Activated CD8-positive, alpha-beta memory T cell treated with anti-CD3 and anti-CD28 coated beads for 48 hours (primary cell): ENCODE measurements at regions not wholly inside any gene's neighbourhood (a gene's known extent, or its start where the extent isn't known, plus 50 kb on each side); places are given as distances from the start of the nearest gene placed in this dataset.
"Not testable (repeated sequence)": the region's sequence is repeated elsewhere in the genome, so short reads cannot be mapped to it uniquely, and the experiment has no call there.

Experiments
- DNase-seq, 3 experiments: peaks; one replicate each; pipeline ENCODE4 v3.0.0-alpha.2; 2020; ENCODE audit warnings: low read depth in 2 of 3, low spot score in 2 of 3

GRCh38 chr1:55894521-55894920, 679.4 kb upstream of the USP24 start:
- DNase-seq = no peak

DNA sequence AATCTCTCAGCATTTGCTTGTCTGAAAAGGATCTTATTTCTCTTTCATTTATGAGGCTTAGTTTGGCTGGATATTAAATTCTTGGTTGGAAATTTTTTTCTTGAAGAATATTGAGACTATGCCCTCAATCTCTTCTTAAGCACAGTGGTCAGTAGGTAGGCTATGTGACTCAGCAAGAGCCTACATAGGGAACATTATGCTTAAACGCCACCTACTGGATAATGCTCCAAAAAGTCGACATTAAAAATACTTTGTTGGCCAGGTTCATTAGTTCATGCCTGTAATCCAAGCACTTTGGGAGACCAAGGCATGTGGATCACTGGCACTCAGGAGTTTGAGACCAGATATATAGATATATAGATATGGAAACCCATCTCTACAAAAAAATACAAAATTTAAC, 678.0 kb upstream of the USP24 start:
- DNase-seq = no peak

DNA sequence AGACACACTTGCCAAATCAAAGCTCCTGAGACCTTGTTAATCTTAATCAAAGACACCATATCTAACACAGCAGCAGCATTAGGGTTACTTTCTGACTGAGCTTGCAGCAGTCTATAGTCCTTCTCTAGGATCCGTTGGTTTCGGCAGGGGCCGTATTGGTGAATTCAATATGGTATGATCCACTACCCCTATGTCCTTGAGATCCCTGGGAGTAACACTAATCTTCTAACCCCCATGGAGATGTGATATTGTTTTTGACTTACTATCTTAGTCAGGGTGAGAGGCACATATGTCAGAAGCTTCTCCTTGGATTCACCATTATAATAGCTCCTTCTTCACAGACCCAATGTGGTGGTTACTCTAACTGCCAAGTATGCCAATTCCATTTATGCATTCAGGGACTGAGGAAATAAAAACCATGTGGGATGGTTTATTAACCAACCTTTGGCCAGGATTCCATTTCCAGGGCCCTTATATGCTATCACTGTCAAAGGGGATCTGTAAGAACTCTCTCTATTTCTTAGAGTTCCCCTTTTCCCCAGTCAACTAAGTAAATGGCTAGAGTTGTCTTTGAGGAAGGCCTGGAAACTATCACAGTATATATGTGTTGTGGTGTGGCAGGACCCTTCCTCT, 673.6 kb upstream of the USP24 start:
- no peak for DNase-seq

DNA sequence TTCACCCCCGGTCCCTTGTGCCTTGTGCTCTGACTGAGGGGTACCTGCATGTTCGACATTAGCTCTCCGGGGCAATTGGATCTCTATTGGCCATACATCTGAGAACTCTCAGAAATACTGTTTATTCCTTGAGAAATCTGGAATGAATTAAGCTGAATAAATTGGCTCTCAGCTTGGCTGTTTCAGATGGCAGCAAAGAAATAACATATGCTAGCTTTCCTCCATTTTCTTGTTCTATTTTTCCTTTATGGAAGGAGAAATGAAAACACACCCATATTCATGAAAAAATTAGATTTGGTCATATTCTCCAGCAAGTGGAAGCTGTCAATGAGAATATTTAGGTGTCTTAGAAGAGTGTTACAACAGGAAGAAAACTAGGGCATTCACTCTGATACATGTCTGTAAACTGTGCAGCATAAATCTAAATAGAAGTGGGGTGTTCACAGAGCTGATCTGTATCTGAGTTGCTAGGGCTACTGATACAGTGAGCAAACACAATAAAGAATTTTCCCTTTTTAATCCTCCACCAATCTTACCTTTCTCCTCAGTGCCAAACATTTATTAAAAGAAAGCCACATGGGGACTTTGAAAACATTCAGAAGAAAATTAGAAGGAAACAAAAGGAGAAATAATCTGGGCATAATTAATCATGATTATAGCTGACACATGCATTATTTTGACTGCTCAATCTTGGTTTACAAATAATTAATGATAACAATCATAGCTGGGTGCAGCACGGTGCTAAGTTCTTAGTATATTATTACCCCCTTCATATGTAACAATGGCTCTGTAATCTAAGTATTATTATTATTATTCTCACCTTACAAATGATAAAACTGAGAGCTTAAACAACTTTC, 671.9 kb upstream of the USP24 start:
- no peak for DNase-seq

DNA sequence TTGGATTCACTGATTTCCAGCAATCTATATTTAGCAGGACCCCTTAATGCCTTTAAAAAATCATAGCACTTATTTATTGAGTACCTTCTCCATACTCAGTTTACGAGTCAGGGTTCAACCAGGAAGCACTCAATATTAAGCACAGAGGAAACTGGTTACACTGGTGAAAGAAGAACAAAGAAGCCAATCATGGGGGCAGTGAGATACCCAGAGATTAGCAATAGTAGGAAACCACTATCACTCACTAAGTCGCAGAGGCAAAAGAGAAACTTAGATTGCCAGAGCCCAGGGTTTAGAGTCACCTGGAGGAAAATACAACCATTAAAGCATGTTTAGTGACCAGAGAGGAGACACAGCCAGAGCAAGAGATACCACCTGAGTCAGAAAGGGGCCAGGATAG, 670.5 kb upstream of the USP24 start:
- DNase-seq = no peak

- DNase-seq = no peak
These were observed 667.8 kb upstream of the USP24 start for GRCh38 chr1:55882931-55883330.

- DNase-seq = no peak
These were observed 664.2 kb upstream of the USP24 start for GRCh38 chr1:55879346-55879745.

DNA sequence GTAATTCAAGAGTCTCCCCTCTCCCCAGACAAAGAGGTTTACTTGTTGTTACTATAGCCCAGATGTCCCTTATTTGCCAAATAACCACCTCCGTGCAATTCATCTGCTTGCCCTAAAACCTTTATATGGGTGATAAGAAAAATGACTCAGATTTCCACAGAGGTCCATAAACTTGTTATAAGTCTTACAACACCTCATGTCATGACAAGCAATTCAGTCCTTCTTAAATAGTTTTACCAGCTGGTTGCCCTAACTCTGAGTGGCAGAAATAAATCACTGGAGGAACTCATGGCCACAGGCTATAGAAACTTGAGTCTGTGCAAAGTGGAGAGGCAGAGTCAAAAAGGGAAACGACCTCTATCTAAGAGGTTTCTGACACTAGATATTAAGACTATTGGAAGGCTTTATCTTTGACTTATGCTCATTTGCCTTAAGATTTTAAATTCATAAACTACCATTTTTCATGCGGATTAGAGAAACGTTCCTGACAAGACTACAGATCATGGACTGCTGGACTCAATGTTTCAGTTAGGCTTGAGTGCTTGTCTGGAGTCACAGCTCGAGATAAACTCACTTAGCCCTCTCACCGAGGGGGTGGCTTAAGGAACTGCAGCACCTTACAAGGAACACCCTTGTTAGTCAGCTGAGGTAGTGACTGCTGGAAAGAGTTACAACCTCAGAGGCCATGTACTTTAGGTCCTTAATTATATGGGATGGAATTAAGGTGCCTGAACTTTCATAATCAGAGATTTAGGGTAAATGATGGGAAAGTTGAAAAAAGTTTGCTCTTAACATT, 662.5 kb upstream of the USP24 start:
- no peak for DNase-seq

- no peak for DNase-seq
These were observed 661.3 kb upstream of the USP24 start for GRCh38 chr1:55876276-55877060.

DNA sequence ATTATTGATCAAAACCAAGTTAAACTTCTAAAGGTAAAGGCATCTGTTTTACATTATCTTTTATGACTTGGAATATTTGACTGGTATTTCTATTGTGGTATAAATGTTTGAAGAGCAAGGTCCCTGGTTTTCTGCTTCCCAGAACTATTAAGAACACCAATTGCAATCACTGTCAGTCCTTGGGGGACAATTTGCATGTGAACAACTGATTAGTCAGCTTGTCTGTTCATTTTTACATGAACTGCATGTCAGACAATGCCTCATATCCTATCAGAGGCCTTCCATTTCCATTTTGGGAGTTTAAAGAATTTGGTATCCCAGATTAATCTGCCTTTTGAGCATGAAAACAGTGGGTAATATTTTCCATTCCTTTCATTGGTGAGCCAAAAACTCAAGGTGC, 654.9 kb upstream of the USP24 start:
- no peak for DNase-seq

GRCh38 chr1:55869065-55869464, 653.9 kb upstream of the USP24 start:
- DNase-seq = no peak

DNA sequence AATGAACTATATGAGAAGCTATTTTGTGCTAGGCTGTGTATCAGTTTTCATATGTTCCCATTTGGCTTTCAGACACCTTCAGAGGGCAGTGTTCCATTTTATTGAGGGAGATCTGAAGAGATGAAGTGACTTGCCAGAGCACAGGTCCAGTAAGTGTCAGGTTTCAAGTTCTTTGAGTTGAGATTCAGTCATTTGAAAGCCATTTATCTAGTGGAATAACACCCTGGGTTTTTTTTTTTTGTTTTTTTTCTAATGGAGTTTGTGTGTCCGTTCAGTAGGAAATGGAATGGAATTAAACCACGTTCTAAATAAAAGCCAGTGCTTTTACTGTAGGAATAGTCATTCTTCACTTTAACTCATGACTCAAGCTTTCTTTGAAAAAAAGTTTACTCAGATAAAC, 652.9 kb upstream of the USP24 start:
- no peak for DNase-seq

DNA sequence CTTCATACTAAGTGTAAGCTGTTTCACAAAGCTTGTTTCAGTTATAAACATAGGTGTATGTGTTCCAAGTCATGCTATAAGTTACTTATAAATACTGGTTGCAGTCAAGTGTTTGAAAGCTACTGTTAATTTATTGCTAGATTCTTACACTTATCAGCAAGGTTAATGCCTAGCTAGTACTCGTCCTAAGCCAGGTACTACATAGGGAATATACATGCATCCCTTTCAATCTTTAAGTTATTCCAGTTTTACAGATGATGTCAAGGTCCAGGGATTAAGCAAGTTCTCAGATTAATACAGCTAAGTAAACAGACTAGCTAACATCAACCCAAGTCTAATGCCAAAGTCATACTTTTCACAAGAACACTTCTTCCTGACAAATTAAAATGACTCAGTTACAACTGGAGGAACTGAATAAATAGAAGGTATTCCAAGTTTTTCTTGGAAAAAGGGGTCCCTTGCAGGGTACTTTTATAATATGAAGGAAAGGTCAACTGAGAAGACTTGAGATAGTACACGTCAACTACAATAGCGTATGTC, 652.2 kb upstream of the USP24 start:
- no peak for DNase-seq

- not testable (repeated sequence) for DNase-seq
These were observed 650.6 kb upstream of the USP24 start for GRCh38 chr1:55865778-55866177.

GRCh38 chr1:55864251-55864650, 649.1 kb upstream of the USP24 start:
- DNase-seq = no peak

DNA sequence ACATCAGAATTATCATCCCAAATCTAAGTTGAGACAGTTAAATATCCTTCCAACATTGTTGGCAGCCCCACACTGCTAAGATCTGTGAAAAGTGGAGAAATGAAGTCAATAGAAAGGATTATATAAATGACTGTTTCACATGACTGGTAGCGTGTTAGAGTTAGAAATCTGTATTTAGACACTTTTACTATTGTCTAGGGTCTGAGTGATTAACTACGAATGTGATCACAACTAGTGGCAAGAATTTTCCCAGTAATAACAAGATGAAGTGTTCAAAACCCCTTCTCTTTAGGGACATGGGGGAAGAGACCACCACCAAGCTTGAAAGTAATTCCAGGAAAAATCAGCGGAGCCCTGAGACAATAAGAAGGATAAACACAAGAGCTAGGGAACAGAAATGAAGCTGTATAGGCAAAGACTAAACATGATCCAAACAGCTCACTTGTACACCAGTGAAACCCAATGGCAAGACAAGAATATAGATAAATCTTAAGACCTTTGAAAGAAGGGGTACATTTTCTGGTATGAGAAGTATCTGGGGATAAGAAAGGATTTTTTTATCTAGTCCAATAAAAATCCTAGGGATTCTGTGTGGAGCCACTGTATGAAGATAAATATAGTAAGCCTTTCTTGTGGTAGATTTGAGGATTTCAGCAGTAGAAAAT, 646.6 kb upstream of the USP24 start:
- no peak for DNase-seq

- DNase-seq = no peak
These were observed 645.8 kb upstream of the USP24 start for GRCh38 chr1:55860798-55861519.

GRCh38 chr1:55860326-55860725, 645.2 kb upstream of the USP24 start:
- DNase-seq = no peak

GRCh38 chr1:55854911-55855310, 639.7 kb upstream of the USP24 start:
- no peak for DNase-seq

DNA sequence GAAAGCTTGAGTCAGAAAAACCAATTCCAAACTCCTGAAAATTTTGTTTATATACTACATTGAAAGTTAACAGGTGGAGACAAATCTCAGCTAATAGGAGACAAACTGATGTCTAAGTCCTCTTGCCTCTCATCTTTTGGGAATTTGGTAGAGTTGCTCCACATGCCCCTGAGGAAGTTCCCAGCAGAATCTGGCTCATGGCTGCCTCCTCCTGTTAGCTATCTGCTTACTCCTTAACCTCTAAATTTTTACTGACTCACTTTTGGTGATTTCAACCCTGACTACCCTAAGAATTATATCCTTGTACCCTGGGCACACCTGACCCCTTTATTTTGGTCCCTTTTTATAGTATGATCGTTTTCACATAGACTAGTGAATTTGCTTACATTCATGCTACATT, 633.7 kb upstream of the USP24 start:
- DNase-seq = no peak
